ENCODE measurements at regions not wholly inside any gene's neighbourhood (a gene's known extent, or its start where the extent isn't known, plus 50 kb on each side); places are given as distances from the start of the nearest gene placed in this dataset.

DNA sequence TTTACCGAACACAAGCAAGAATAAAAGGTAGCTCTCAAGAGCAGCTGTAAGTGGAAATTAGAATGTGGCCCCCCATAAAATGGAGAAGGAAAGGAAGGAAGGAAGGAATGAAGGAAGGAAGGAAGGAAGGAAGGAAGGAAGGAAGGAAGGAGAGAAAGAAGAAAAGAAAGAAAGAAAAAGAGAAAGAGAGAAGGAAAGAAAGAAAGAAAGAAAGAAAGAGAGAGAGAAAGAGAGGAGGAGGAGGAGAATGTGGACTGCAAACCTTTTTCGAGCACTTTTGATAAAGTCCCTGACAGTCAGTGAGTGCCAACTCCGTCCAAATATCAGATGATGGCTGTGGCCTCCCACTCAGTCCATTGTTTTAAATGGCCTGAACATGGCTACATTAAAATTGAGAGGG lies 53.8 kb upstream of the SNX2 start:
- no peak for DNase-seq (ENCODE audit: low read depth)

- no peak for DNase-seq (ENCODE audit: low read depth)
Observed at GRCh38 chr5:122722341-122722740, 52.5 kb upstream of the SNX2 start.

DNA sequence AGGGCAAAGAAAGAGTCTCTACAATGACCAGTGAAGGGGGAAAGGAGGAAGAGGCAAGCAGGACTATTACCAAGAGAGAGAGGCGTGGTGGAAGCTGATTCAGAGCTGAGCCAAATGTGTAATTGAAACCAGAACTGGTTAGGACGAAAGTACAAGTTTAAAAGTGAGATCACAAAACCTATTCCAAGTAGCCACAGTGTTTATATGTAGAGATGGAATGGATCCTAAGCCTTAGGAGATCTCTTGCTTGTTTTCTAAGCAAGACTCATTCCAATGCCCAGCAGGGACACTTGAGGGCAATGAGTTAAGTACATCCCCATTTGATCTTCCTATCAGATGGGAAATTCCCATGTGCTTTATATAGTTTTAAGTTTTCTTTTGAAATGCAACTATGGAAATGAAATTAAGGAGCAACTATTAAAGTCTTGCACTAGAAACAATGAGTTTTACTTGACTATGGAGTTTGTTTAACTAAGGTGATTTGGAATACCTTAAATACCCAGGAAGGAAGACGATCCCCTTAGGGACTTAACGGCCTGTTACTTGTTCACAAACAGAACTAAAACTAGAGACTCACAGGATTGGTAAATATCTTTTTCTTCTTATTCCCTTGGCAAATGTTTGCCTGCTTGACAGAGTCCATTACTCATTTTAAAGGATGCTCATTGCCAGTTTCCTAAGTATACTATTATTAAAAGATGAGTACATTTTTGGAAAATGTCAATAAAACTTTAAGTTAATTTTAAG lies 51.1 kb upstream of the SNX2 start:
- peak; percentile 88 for DNase-seq (ENCODE audit: low read depth)
